Uterus (tissue), 2 donors: ENCODE measurements at regions not wholly inside any gene's neighbourhood (a gene's known extent, or its start where the extent isn't known, plus 50 kb on each side); places are given as distances from the start of the nearest gene placed in this dataset.

Experiments used
- CTCF ChIP-seq, 4 experiments: fragments of 200-600 bp in 2 of 4; fragments of 450-650 bp in 2 of 4; sonication (generic) in 2 of 4; IDR thresholded peaks; one replicate each; pipeline ENCODE4 v1.5.1; 2016 to 2019; ENCODE audit warnings: antibody characterized with exemption in 4 of 4, mild to moderate bottlenecking in 2 of 4, moderate library complexity in 1 of 4
- POLR2A ChIP-seq, 2 donors: fragments of 450-650 bp; IDR thresholded peaks; one replicate each; pipeline ENCODE4 v1.6.1; 2016; ENCODE audit warnings: antibody characterized with exemption in 2 of 2, mild to moderate bottlenecking in 1 of 2, moderate library complexity in 1 of 2

DNA sequence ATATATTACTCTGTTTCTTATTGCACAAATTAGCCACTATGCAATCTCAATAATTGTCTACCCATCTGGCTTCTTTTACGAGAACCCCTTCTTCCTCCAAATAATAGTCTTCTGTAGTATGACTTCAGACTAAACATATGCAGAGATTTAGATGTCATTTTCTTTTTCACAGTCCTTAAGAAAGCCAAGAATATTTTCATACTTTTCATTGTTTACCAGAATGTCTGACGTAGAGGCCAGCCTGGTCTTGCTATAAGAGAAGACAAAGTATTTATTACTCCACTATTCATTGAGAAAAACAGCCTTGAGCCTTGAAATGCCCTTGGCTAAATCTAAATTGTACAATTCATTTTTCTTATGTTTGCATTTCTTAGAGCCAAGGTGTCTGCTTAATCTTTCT is 714.9 kb upstream of the CXADR start:
- TF ChIP-seq CTCF (IDR thresholded peaks at IDR 0.05) (no peak), POLR2A (IDR thresholded peaks at IDR 0.05) (no peak)
